Endodermal cell (in vitro differentiated cells): ENCODE measurements at regions not wholly inside any gene's neighbourhood (a gene's known extent, or its start where the extent isn't known, plus 50 kb on each side); places are given as distances from the start of the nearest gene placed in this dataset.

Experiments used
- DNase-seq: peaks from one replicate; pipeline ENCODE4 v3.0.0-alpha.2; 2017
- H3K27ac ChIP-seq: 2 replicates; pipeline ENCODE4 v1.5.1; 2013; ENCODE audit warnings: mild to moderate bottlenecking, low read depth, low read length, moderate library complexity
- H3K27me3 ChIP-seq: 2 replicates; pipeline ENCODE4 v1.6.1; 2013; ENCODE audit warnings: mild to moderate bottlenecking, low read length, moderate library complexity; ENCODE audit not compliant: insufficient read depth, control insufficient read depth, poor library complexity, severe bottlenecking
- H3K36me3 ChIP-seq: 2 replicates; pipeline ENCODE4 v1.7.0; 2013; ENCODE audit warnings: mild to moderate bottlenecking, low read length, moderate library complexity; ENCODE audit not compliant: control insufficient read depth, insufficient read depth
- H3K4me1 ChIP-seq: one replicate; pipeline ENCODE4 v1.7.0; 2013; ENCODE audit warnings: low read length; ENCODE audit not compliant: control insufficient read depth, insufficient read depth
- H3K4me3 ChIP-seq: 2 replicates; pipeline ENCODE4 v1.5.1; 2013; ENCODE audit warnings: mild to moderate bottlenecking, low read length, moderate library complexity
- H3K9ac ChIP-seq: 2 replicates; pipeline ENCODE4 v1.6.1; 2013; ENCODE audit warnings: mild to moderate bottlenecking, low read length, moderate library complexity; ENCODE audit not compliant: poor library complexity, severe bottlenecking; ENCODE audit errors: extremely low read depth
- H3K9me3 ChIP-seq: 2 replicates; pipeline ENCODE4 v1.6.1; 2013; ENCODE audit warnings: mild to moderate bottlenecking, low read length, moderate library complexity; ENCODE audit not compliant: control insufficient read depth
- H3K27ac Mint-ChIP-seq: 2 replicates; pipeline ENCODE4 v1.8.0; 2020; ENCODE audit warnings: mixed read lengths
- H3K27me3 Mint-ChIP-seq: 2 replicates; pipeline ENCODE4 v1.8.0; 2021; ENCODE audit warnings: mild to moderate bottlenecking, mixed read lengths; ENCODE audit not compliant: insufficient read depth
- H3K36me3 Mint-ChIP-seq: 2 replicates; pipeline ENCODE4 v1.8.0; 2020; ENCODE audit warnings: low read depth, mixed read lengths
- H3K4me1 Mint-ChIP-seq: 2 replicates; pipeline ENCODE4 v1.8.0; 2020; ENCODE audit warnings: mixed read lengths
- H3K4me3 Mint-ChIP-seq: 2 replicates; pipeline ENCODE4 v1.8.0; 2020; ENCODE audit warnings: mild to moderate bottlenecking, moderate library complexity, mixed read lengths
- H3K9me3 Mint-ChIP-seq: 2 replicates; pipeline ENCODE4 v1.8.0; 2020; ENCODE audit warnings: mild to moderate bottlenecking, mixed read lengths
- CTCF ChIP-seq: fragments of 200-600 bp; sonication (generic); conservative IDR thresholded peaks from 2 replicates; pipeline ENCODE4 v1.5.0; 2021; ENCODE audit warnings: antibody characterized with exemption, mild to moderate bottlenecking
- WGBS, 2 experiments: methylation state at CpG; one replicate each; pipeline versions ENCODE4 v1.1.5 to v1.1.7; 2013; ENCODE audit warnings: missing lambda C conversion rate in 2 of 2, mixed read lengths in 1 of 2; ENCODE audit not compliant: insufficient coverage in 1 of 2, insufficient read length in 1 of 2; 5-methylcytosine and 5-hydroxymethylcytosine counted together

GRCh38 chr2:84212611-84213314 lies 246.3 kb downstream of the SUCLG1 start:
- Histone ChIP-seq H3K4me3 (no peak overlapping the region), H3K9me3 (no peaks in the 10 kb centered on the region), H3K27me3 (no peaks in the 10 kb centered on the region), H3K27ac (no peak overlapping the region), H3K36me3 (no peaks in the 10 kb centered on the region), H3K9ac (no peak overlapping the region), H3K4me1 (no peaks in the 10 kb centered on the region)
- Mint-ChIP-seq H3K4me1 (no peaks in the 10 kb centered on the region), H3K9me3 (no peaks in the 10 kb centered on the region), H3K36me3 (no peaks in the 10 kb centered on the region), H3K27me3 (no peaks in the 10 kb centered on the region), H3K4me3 (no peak overlapping the region), H3K27ac (no peak overlapping the region)
- no peak for DNase-seq
- no peak for TF ChIP-seq CTCF
- 84 to 92% methylated on average over 4 to 5 of the region's 5 CpGs for WGBS, 2 experiments

- H3K4me3 ChIP-seq = no peak overlapping the region
- TF ChIP-seq CTCF = no peak
- Mint-ChIP-seq H3K36me3 (no peaks in the 10 kb centered on the region), H3K4me3 (no peak overlapping the region), H3K4me1 (peaks cover 4% of the 10 kb centered on the region), H3K9me3 (no peaks in the 10 kb centered on the region), H3K27ac (no peak overlapping the region), H3K27me3 (no peaks in the 10 kb centered on the region)
- H3K4me1 ChIP-seq = no peaks in the 10 kb centered on the region
- H3K9ac ChIP-seq = no peak overlapping the region
- no peak for DNase-seq
- no peaks in the 10 kb centered on the region for H3K9me3 ChIP-seq
- no peaks in the 10 kb centered on the region for H3K36me3 ChIP-seq
- WGBS, 2 experiments = 77 to 78% methylated on average over 6 to 7 of the region's 7 CpGs
- H3K27me3 ChIP-seq = no peaks in the 10 kb centered on the region
- no peak overlapping the region for H3K27ac ChIP-seq
Observed at GRCh38 chr2:84209941-84210340, 249.1 kb downstream of the SUCLG1 start.

- no peaks in the 10 kb centered on the region for H3K36me3 ChIP-seq
- Mint-ChIP-seq H3K27me3 (no peaks in the 10 kb centered on the region), H3K4me3 (no peak overlapping the region), H3K4me1 (peaks cover 4% of the 10 kb centered on the region), H3K27ac (no peak overlapping the region), H3K9me3 (no peaks in the 10 kb centered on the region), H3K36me3 (no peaks in the 10 kb centered on the region)
- 100% methylated on average over 3 of the region's 3 CpGs; no CpG with 5 or more reads in 1 of the 2 experiments for WGBS, 2 experiments
- no peaks in the 10 kb centered on the region for H3K4me1 ChIP-seq
- H3K27ac ChIP-seq = no peak overlapping the region
- no peaks in the 10 kb centered on the region for H3K9me3 ChIP-seq
- no peak for TF ChIP-seq CTCF
- H3K27me3 ChIP-seq = no peaks in the 10 kb centered on the region
- H3K4me3 ChIP-seq = no peak overlapping the region
- no peak for DNase-seq
- no peak overlapping the region for H3K9ac ChIP-seq
Observed at GRCh38 chr2:84204995-84205394, 254.1 kb downstream of the SUCLG1 start.
